ENCODE measurements at regions not wholly inside any gene's neighbourhood (a gene's known extent, or its start where the extent isn't known, plus 50 kb on each side); places are given as distances from the start of the nearest gene placed in this dataset.

DNA sequence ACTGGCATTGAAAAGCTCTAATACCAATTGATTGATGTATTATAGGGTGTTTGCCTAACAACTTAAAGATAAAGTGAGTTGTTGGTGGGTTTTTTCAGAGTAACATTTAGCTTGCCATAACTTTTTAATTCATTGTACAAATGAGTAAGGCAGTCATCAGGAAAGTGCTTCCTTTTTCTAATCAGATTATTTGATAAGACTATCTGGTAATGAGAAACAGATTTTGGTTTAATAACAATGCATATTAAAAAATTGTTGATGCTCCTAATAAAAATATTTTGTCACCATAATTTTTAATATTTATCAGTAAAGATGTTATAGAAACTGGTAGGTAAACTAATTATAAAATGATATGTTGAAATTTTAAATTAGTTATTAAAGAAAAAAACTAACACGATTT lies 51.3 kb downstream of the BLTP1 start:
- no peak for DNase-seq

DNA sequence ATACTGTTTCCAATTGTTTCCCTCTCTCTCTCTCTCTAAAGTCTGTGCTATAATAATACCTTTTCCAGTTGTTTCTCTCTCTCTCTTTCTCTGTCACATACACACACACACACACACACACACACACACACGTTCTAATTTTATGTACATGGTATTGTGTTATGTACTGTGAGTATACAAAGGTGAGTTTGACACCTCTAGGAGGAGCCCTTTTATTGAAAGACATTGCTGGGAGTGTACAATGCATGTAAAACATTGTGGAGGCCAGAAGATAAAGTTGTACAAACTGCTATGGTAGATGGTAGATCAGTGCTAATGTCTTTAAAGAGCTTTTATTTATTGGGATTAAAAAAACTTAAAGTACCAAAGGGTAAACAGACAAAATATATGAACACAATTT lies 53.6 kb downstream of the BLTP1 start:
- peak; percentile 11 for DNase-seq

DNA sequence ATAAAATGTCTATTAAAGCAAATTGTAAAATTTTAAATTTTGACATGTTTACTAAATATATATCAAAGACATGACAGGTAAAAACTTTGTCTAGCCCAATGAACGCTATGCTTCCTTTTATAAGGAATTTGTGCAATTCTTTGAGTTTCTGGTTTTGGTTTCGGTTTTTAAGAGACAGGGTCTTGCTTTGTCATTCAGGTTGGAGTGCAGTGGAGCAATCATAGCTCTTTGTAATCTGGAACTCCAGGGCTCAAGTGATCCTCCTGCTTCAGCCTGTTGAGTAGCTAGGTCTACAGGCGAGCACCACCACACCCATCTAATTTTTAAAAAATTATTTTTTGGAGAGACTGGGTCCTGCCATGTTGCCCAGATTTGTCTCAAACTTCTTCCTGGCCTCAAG lies 60.7 kb downstream of the BLTP1 start:
- DNase-seq = peak; percentile 40

GRCh38 chr4:122218762-122219161 lies 66.6 kb downstream of the BLTP1 start:
- peak; percentile 32 for DNase-seq

- no peak for DNase-seq
Measured at GRCh38 chr4:122219356-122219755, 67.2 kb downstream of the BLTP1 start.

- no peak for DNase-seq
Measured at GRCh38 chr4:122221322-122221721, 69.2 kb downstream of the BLTP1 start.

GRCh38 chr4:122224348-122224747 lies 72.2 kb downstream of the BLTP1 start:
- peak; percentile 41 for DNase-seq

DNA sequence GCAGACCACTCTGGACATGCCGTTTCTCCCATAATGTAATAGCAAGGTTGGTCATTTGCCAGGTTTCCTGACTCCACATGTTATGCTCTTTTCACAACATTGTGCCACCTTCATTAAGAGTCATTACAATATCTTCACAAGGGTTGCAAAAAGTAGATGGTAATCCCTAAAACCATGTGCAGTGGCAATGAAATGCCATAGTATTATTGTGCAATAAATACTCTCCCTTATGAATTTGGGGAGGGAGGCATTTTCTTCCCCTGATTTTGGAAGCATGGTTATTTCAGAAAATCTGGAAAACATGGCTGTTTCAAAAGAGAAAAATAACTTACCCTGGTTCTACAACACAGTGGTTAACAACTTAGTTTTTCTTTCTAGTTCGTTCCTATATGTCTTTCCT lies 75.1 kb downstream of the BLTP1 start:
- DNase-seq = no peak

- DNase-seq = no peak
Measured at GRCh38 chr4:122229857-122230256, 77.7 kb downstream of the BLTP1 start.

GRCh38 chr4:122232633-122233032 lies 80.5 kb downstream of the BLTP1 start:
- no peak for DNase-seq

DNA sequence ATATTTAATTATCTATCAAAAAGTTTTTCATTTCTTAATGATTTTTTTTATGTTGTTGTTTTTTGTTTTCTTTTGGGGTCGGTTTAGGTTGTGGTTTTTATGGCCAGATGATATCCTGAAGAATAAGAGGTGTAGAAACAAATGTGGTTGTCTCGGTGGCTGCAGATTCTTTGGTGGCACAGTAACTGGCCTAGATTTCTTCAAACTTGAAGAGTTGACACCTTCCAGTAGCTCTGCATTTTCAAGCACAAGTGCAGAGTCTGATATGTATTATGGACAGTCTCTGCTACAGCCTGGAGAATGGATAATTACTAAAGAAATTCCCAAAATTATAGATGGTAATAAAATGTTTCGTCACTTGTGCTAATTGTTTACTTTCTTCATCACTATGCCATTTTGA lies 82.6 kb downstream of the BLTP1 start:
- DNase-seq = no peak

- DNase-seq = no peak
Measured at GRCh38 chr4:122243785-122244184, 91.7 kb downstream of the BLTP1 start.

GRCh38 chr4:122244764-122245163 lies 92.6 kb downstream of the BLTP1 start:
- DNase-seq = no peak

DNA sequence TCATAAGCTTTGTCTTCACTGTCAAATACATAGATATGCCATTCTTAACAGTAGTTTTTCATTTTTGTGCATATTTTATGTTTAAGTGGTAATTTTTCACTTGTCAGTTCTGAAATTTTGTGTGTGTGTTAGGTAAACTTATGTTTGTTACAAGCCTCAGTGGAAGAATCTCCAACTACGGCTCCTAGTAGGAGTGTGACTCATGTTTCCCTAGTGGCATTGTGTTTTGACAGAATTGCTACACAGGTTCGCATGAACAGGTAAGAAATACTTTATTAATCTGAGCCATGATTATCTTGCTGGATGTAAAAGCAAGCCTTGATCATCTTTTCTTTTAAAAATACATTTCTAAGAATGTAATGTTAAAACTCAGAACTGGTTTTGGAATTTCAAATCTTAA lies 94.4 kb downstream of the BLTP1 start:
- no peak for DNase-seq

GRCh38 chr4:122249357-122249756 lies 97.2 kb downstream of the BLTP1 start:
- DNase-seq = no peak

DNA sequence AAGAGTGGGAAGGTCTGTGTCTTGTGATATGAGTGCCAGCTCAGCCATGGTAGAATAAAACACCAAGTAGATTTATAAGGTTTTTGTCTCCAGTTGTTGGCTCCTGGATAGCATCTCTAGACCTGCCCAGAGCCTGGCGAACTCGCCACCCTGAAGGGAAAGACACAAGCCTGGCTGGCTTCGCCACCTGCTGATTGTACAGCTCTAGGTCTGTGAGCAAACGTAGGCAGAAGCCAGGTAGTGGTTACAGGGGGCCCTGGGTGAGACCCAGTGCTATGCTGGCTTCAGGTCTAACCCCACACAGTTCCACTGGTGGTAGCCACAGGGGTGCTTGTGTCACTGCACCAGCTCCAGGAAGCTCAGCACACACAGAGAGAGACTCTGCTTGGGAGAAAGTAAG lies 100.5 kb downstream of the BLTP1 start:
- no peak for DNase-seq

- DNase-seq = no peak
Measured at GRCh38 chr4:122259849-122260248, 107.7 kb downstream of the BLTP1 start.

GRCh38 chr4:122276359-122276758 lies 102.5 kb upstream of the ADAD1 start:
- no peak for DNase-seq

- DNase-seq = no peak
Measured at GRCh38 chr4:122278976-122279375, 99.8 kb upstream of the ADAD1 start.

GRCh38 chr4:122279670-122280069 lies 99.1 kb upstream of the ADAD1 start:
- DNase-seq = no peak

DNA sequence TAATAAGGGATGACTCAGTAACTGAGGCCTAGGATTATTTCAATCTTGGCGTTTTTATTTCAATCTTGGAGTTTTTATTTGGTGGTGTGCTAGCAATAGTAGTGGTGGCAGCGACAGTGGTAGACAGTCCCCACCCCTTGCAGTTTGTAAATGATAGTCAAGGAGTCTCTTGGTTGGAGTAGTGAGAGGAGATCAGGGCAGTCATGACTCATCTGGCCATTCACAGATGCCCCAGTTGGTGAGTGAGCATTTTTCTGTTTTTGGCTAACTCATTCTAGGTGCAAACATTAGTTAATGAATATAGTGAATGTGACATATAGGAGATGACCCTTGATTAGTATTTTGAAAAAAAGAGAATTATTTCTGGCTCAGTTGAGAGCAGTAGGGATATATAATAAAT lies 93.5 kb upstream of the ADAD1 start:
- DNase-seq = peak; percentile 7

GRCh38 chr4:122293374-122294365 lies 85.1 kb upstream of the ADAD1 start:
- DNase-seq = no peak

DNA sequence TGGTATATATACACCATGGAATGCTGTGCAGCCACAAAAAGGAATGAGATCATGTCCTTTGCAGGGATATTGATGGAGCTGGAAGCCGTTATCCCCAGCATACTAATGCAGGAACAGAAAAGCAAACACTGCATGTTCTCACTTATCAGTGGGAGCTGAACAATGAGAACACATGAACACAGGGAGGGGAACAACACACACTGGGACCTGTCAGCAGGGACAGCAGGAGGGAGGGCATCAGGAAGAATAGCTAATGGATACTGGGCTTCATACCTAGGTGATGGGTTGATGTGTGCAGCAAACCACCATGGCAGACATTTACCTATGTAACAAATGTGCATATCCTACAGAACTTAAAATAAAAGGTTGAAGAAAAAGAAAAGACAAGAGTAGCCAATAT lies 81.1 kb upstream of the ADAD1 start:
- no peak for DNase-seq

GRCh38 chr4:122300776-122301175 lies 78.0 kb upstream of the ADAD1 start:
- DNase-seq = peak; percentile 40

DNA sequence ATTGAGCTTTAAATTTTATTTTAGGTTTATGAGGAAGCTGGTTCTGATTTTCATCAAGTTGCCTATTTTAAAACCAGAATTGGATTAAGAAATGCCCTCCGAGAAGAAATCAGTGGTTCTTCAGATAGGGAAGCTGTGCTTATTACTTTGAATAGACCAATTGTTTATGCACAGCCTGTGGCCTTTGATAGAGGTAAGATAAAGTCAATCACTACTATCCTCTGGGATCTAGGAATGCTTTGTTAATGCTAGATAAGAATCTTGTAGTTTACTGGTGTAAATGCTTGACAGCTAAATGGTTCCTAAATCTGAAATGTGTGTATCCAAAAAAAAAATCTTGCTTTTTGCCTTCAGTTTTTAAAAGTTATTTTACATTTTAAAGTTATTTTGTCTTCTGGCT lies 73.0 kb upstream of the ADAD1 start:
- no peak for DNase-seq

All from hematopoietic multipotent progenitor cell treated with erythropoietin and hydrocortisone succinate and interleukin-3 and kit ligand, for 4 days (in vitro differentiated cells).